Breast epithelium (tissue), 3 donors: ENCODE measurements at regions not wholly inside any gene's neighbourhood (a gene's known extent, or its start where the extent isn't known, plus 50 kb on each side); places are given as distances from the start of the nearest gene placed in this dataset.

Source experiments
- POLR2A ChIP-seq: fragments of 450-650 bp; IDR thresholded peaks from one replicate; pipeline ENCODE4 v1.6.1; 2016; ENCODE audit warnings: antibody characterized with exemption, mild to moderate bottlenecking, moderate library complexity
- POLR2AphosphoS5 ChIP-seq, 3 donors: sonication (generic); formaldehyde crosslinking; IDR thresholded peaks; one replicate each; pipeline ENCODE4 v1.6.1; 2017; ENCODE audit warnings: antibody characterized with exemption in 3 of 3
- TF ChIP-seq, protein P1 (sequence below), 3 donors: fragments of 450-650 bp; IDR thresholded peaks; one replicate each; pipeline ENCODE4 v1.5.1; 2016 to 2017; ENCODE audit warnings: antibody characterized with exemption in 3 of 3, mild to moderate bottlenecking in 3 of 3, moderate library complexity in 3 of 3

DNA sequence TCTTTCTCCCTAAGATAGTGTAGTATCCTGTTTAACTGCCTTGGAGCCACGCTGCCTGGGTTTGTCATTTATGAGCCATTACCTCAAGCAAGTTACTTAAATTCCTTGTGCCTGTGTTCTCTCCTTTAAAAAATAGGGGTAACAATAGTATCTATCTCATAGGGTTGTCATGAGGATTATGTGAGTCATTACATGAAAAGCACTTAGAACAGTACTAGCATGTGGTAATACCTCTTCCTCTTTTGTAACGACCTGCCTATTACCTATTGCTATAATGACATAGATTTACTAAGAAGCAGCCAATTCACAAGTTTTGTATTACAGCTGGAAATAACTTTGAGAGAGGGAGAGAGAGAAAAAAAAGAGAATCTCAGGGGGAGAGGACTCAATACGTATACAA lies 834.7 kb downstream of the RAPGEF2 start:
- TF ChIP-seq POLR2AphosphoS5 (IDR thresholded peaks at IDR 0.05), result no peak
- TF ChIP-seq POLR2A, result no peak
- TF ChIP-seq, protein P1, sequence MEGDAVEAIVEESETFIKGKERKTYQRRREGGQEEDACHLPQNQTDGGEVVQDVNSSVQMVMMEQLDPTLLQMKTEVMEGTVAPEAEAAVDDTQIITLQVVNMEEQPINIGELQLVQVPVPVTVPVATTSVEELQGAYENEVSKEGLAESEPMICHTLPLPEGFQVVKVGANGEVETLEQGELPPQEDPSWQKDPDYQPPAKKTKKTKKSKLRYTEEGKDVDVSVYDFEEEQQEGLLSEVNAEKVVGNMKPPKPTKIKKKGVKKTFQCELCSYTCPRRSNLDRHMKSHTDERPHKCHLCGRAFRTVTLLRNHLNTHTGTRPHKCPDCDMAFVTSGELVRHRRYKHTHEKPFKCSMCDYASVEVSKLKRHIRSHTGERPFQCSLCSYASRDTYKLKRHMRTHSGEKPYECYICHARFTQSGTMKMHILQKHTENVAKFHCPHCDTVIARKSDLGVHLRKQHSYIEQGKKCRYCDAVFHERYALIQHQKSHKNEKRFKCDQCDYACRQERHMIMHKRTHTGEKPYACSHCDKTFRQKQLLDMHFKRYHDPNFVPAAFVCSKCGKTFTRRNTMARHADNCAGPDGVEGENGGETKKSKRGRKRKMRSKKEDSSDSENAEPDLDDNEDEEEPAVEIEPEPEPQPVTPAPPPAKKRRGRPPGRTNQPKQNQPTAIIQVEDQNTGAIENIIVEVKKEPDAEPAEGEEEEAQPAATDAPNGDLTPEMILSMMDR (IDR thresholded peaks at IDR 0.05), result no peak
